Smooth muscle cell (in vitro differentiated cells): ENCODE measurements at regions not wholly inside any gene's neighbourhood (a gene's known extent, or its start where the extent isn't known, plus 50 kb on each side); places are given as distances from the start of the nearest gene placed in this dataset.

Source experiments
- DNase-seq: peaks from one replicate; lab custom pipeline; 2025; ENCODE audit not compliant: unreplicated experiment; lab: John Stamatoyannopoulos, UW
- H2AFZ ChIP-seq: fragments of 200-600 bp; sonication (generic); 2 replicates; pipeline ENCODE4 v1.6.0; 2016; ENCODE audit warnings: antibody characterized with exemption, low read depth, mild to moderate bottlenecking
- H3F3A ChIP-seq: fragments of 200-600 bp; sonication (generic); 2 replicates; pipeline ENCODE4 v1.6.0; 2017; ENCODE audit warnings: antibody characterized with exemption, low read depth
- H3K27ac ChIP-seq: fragments of 200-600 bp; sonication (generic); 2 replicates; pipeline ENCODE4 v1.5.1; 2016; ENCODE audit warnings: low read depth, mild to moderate bottlenecking
- H3K27me3 ChIP-seq: fragments of 200-600 bp; sonication (generic); 2 replicates; pipeline ENCODE4 v1.6.1; 2016; ENCODE audit warnings: low read depth, mild to moderate bottlenecking
- H3K36me3 ChIP-seq: fragments of 200-600 bp; sonication (generic); 2 replicates; pipeline ENCODE4 v1.5.1; 2016; ENCODE audit warnings: low read depth
- H3K4me1 ChIP-seq: fragments of 200-600 bp; sonication (generic); 2 replicates; pipeline ENCODE4 v1.5.1; 2016; ENCODE audit warnings: low read depth
- H3K4me2 ChIP-seq: fragments of 200-600 bp; sonication (generic); 2 replicates; pipeline ENCODE4 v1.6.0; 2016; ENCODE audit warnings: mild to moderate bottlenecking
- H3K4me3 ChIP-seq: fragments of 200-600 bp; sonication (generic); 2 replicates; pipeline ENCODE4 v1.5.1; 2016; ENCODE audit warnings: mild to moderate bottlenecking
- H3K79me2 ChIP-seq: fragments of 200-600 bp; sonication (generic); 2 replicates; pipeline ENCODE4 v1.6.0; 2016; ENCODE audit warnings: low read depth, mild to moderate bottlenecking
- H3K9ac ChIP-seq: fragments of 200-600 bp; sonication (generic); 2 replicates; pipeline ENCODE4 v1.6.0; 2016; ENCODE audit warnings: low read depth
- H3K9me3 ChIP-seq: fragments of 200-600 bp; sonication (generic); replicated peaks from 2 replicates; pipeline ENCODE4 v1.5.1; 2016; ENCODE audit warnings: low read depth
- H4K20me1 ChIP-seq: fragments of 200-600 bp; sonication (generic); 2 replicates; pipeline ENCODE4 v1.6.0; 2016; ENCODE audit warnings: low read depth
- WGBS: methylation state at CpG from one replicate; pipeline ENCODE4 v1.1.7; 2016; ENCODE audit warnings: low lambda C conversion rate; 5-methylcytosine and 5-hydroxymethylcytosine counted together
- TF ChIP-seq, protein P1 (sequence below): fragments of 200-600 bp; sonication (generic); IDR thresholded peaks from 2 replicates; pipeline ENCODE4 v1.5.1; 2017; ENCODE audit warnings: borderline replicate concordance, mild to moderate bottlenecking, antibody characterized with exemption; ENCODE audit not compliant: insufficient read depth, poor library complexity, severe bottlenecking

DNA sequence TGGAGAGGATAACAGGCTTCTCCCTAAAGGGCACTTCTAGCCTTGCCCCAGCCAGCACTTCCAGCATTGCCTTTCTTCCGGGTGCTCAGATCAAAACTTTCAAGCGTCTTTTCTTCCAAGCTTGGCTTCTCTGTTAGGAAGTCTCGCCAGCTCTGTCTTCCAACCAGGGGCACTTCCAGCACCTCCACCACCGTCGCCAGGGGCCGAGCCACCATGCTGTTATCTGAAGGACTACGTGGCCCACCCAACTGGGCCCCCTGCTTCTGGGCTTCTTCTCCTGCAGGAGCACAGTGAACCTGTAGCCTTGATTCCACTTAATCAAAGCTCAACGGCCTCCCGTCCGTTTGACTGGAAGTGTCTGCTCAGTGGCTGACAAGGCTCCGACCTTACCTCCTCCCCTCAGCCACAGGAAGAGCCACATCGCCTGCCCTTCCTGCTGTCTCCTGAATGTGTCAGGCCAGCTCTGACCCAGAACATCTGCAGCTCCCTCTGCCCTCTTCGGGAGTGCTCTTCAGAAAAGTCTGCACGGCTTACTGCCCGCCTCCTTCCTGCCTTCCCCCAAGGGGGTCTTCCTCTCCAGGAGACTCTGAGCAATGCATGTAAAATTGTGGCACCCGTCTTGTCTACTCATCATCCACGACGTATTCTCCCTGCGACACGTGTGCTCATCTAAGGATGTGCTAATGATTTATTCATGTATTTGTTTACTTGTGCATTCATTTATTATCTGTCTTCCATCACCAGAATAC, 527.0 kb downstream of the CDH26 start:
- H3K27ac ChIP-seq, result no peak overlapping the region
- H2AFZ ChIP-seq, result no peak overlapping the region
- TF ChIP-seq, protein P1, sequence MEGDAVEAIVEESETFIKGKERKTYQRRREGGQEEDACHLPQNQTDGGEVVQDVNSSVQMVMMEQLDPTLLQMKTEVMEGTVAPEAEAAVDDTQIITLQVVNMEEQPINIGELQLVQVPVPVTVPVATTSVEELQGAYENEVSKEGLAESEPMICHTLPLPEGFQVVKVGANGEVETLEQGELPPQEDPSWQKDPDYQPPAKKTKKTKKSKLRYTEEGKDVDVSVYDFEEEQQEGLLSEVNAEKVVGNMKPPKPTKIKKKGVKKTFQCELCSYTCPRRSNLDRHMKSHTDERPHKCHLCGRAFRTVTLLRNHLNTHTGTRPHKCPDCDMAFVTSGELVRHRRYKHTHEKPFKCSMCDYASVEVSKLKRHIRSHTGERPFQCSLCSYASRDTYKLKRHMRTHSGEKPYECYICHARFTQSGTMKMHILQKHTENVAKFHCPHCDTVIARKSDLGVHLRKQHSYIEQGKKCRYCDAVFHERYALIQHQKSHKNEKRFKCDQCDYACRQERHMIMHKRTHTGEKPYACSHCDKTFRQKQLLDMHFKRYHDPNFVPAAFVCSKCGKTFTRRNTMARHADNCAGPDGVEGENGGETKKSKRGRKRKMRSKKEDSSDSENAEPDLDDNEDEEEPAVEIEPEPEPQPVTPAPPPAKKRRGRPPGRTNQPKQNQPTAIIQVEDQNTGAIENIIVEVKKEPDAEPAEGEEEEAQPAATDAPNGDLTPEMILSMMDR, result no peak
- H3K4me1 ChIP-seq, result no peaks in the 10 kb centered on the region
- H3K79me2 ChIP-seq, result no peaks in the 10 kb centered on the region
- 79% methylated on average over 20 of the region's 20 CpGs for WGBS
- H4K20me1 ChIP-seq, result no peaks in the 10 kb centered on the region
- H3K4me3 ChIP-seq, result no peak overlapping the region
- H3K9me3 ChIP-seq, result no peaks in the 10 kb centered on the region
- H3K9ac ChIP-seq, result no peak overlapping the region
- H3K36me3 ChIP-seq, result no peaks in the 10 kb centered on the region
- no peaks in the 10 kb centered on the region for H3K27me3 ChIP-seq
- no peak overlapping the region for H3K4me2 ChIP-seq
- H3F3A ChIP-seq, result no peaks in the 10 kb centered on the region
- no peak for DNase-seq

GRCh38 chr20:60486315-60486714, 528.1 kb downstream of the CDH26 start:
- Histone ChIP-seq H2AFZ (no peak overlapping the region), H3K4me3 (no peak overlapping the region), H3K4me1 (no peaks in the 10 kb centered on the region), H3K9ac (no peak overlapping the region), H3K79me2 (no peaks in the 10 kb centered on the region), H3K36me3 (no peaks in the 10 kb centered on the region), H4K20me1 (no peaks in the 10 kb centered on the region), H3F3A (no peaks in the 10 kb centered on the region), H3K27me3 (no peaks in the 10 kb centered on the region), H3K4me2 (no peak overlapping the region), H3K9me3 (no peaks in the 10 kb centered on the region), H3K27ac (no peak overlapping the region)
- DNase-seq, result no peak
- 44% methylated on average over 10 of the region's 10 CpGs for WGBS
- TF ChIP-seq, protein P1, result no peak

- H3K27me3 ChIP-seq, result no peaks in the 10 kb centered on the region
- 92% methylated on average over 8 of the region's 8 CpGs for WGBS
- H3K9me3 ChIP-seq, result no peaks in the 10 kb centered on the region
- no peak for DNase-seq
- H3K27ac ChIP-seq, result no peak overlapping the region
- H3K4me1 ChIP-seq, result no peaks in the 10 kb centered on the region
- no peak overlapping the region for H3K4me3 ChIP-seq
- no peaks in the 10 kb centered on the region for H3K36me3 ChIP-seq
- TF ChIP-seq, protein P1, result no peak
- no peaks in the 10 kb centered on the region for H3K79me2 ChIP-seq
- no peak overlapping the region for H3K4me2 ChIP-seq
- H4K20me1 ChIP-seq, result no peaks in the 10 kb centered on the region
- no peaks in the 10 kb centered on the region for H3F3A ChIP-seq
- H2AFZ ChIP-seq, result no peak overlapping the region
- no peak overlapping the region for H3K9ac ChIP-seq
These were observed 528.7 kb downstream of the CDH26 start for GRCh38 chr20:60486937-60487336.
